ENCODE measurements at regions not wholly inside any gene's neighbourhood (a gene's known extent, or its start where the extent isn't known, plus 50 kb on each side); places are given as distances from the start of the nearest gene placed in this dataset.

DNA sequence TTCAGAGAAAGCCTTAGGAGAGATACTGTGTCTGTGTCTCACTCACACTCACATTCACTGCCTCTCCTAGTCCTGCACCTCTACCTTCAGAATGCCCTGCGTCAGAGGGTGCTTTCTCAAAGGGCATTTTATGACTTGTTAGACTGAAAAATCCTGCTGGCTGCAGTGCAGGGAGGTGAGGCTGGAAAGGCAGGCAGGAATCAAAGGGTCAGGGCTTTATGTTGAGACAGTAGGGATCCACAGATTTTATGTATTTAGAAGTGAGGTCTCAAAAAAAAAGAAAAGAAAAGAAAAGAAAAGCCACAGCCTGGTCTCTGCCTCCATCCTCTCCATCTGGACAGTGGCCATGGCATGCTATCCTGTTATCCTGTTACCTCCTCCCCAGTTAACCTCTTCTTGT lies 936.0 kb upstream of the SLC10A2 start:
- TF ChIP-seq, protein P1, sequence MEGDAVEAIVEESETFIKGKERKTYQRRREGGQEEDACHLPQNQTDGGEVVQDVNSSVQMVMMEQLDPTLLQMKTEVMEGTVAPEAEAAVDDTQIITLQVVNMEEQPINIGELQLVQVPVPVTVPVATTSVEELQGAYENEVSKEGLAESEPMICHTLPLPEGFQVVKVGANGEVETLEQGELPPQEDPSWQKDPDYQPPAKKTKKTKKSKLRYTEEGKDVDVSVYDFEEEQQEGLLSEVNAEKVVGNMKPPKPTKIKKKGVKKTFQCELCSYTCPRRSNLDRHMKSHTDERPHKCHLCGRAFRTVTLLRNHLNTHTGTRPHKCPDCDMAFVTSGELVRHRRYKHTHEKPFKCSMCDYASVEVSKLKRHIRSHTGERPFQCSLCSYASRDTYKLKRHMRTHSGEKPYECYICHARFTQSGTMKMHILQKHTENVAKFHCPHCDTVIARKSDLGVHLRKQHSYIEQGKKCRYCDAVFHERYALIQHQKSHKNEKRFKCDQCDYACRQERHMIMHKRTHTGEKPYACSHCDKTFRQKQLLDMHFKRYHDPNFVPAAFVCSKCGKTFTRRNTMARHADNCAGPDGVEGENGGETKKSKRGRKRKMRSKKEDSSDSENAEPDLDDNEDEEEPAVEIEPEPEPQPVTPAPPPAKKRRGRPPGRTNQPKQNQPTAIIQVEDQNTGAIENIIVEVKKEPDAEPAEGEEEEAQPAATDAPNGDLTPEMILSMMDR (IDR thresholded peaks at IDR 0.05), result no peak
- Histone ChIP-seq H3K4me1 (no peaks in the 10 kb centered on the region), H3K27me3 (no peaks in the 10 kb centered on the region), H3K36me3 (no peaks in the 10 kb centered on the region), H3K4me3 (no peak overlapping the region), H3K9me3 (no peaks in the 10 kb centered on the region), H3K27ac (no peak overlapping the region)
- intact Hi-C loops (cut with DNase I), result no loop called here
- DNase-seq (ENCODE audit: low spot score in 2 of 2), result no peak

DNA sequence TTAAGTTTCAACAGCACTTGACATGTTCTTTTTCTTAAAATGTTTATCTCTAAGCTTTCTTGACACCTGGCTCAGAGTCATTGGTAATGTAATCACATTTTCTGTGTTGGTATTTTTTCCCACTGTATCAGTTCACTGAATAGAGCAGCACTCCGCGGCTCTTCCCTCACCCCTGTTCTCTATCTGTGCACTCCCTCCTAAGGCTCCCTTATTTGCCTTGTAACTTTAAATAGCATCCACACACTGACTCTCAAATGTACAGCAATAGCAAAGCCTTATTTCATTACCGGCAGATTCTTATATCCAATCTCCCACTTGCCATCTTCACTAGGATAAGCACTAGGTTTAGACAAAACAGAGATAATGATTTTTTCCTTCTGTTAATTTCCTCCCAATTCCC lies 935.5 kb upstream of the SLC10A2 start:
- intact Hi-C loops (cut with DNase I), result no loop called here
- TF ChIP-seq, protein P1 (IDR thresholded peaks at IDR 0.05), result no peak
- H3K27ac ChIP-seq, result no peak overlapping the region

DNA sequence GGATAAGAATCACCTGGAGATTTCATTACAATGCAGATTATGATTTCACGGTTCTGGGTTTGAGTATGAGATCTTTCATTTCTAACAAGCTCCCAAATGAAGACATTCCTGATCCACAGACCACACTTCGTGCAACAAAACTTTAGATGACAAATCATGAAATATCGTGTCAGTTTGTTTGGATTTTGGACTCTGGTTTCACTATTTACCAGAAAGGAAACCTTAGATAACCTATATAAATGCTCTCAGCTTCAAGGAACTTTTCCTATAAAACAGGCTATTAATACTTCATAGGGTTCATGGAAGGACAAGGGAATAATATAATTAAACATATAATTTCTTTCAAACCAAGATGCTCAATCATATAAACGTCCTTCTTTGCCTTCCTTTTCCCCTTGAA lies 930.5 kb upstream of the SLC10A2 start:
- Histone ChIP-seq H3K27ac (no peak overlapping the region), H3K4me1 (no peaks in the 10 kb centered on the region), H3K4me3 (no peak overlapping the region), H3K36me3 (no peaks in the 10 kb centered on the region), H3K9me3 (no peaks in the 10 kb centered on the region), H3K27me3 (no peaks in the 10 kb centered on the region)
- DNase-seq (ENCODE audit: low spot score in 2 of 2), result no peak
- intact Hi-C loops (cut with DNase I), result no loop called here
- TF ChIP-seq, protein P1 (IDR thresholded peaks at IDR 0.05), result no peak

More for the DNA sequence above, 935.5 kb upstream of the SLC10A2 start:
- no peak for DNase-seq (ENCODE audit: low spot score in 2 of 2)
- Histone ChIP-seq H3K4me3 (no peak overlapping the region), H3K9me3 (no peaks in the 10 kb centered on the region), H3K27me3 (no peaks in the 10 kb centered on the region), H3K4me1 (no peaks in the 10 kb centered on the region), H3K36me3 (no peaks in the 10 kb centered on the region)

DNA sequence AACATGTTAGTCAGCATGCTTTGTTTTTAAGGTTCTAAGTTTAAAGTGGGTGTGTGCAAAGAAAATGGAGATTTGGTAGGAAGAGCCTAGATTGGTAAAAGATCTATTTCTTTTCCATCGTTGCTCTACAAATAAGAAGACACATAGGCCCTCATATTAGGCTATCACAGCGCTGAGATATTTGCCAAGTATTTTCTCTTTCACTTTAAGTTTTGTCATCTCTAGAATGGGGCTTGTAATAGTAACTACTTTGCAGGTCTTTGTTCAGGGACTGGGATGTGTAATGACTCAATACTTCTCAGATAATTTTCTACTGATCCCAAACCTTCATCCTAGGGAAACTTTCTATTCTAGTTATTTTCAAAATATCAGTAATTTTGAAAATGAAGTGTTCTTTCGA lies 917.7 kb upstream of the SLC10A2 start:
- Histone ChIP-seq H3K27me3 (no peaks in the 10 kb centered on the region), H3K27ac (no peak overlapping the region), H3K9me3 (no peaks in the 10 kb centered on the region), H3K4me3 (no peak overlapping the region), H3K36me3 (no peaks in the 10 kb centered on the region), H3K4me1 (no peaks in the 10 kb centered on the region)
- TF ChIP-seq, protein P1 (IDR thresholded peaks at IDR 0.05), result no peak
- intact Hi-C loops (cut with DNase I), result no loop called here
- no peak for DNase-seq (ENCODE audit: low spot score in 2 of 2)

DNA sequence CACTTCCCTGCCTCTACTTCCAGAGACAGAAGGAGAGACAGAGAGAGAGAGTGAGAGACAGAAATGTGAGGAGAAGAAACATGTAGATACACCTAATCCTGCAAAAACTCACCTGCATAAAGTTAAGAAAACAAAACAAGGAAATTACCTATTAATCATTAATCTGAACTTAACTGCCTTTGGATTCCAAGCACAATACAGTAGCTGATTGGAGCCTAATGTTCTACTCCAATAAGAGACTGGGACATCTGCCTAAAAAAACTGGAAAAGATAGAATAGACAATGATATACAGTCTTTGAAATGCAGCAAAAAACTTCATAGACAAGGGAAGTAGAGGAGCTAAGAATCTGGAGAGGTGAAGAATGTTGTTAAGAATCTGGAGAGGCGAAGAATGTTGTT lies 910.2 kb upstream of the SLC10A2 start:
- no peak for DNase-seq (ENCODE audit: low spot score in 2 of 2)
- Histone ChIP-seq H3K27me3 (no peaks in the 10 kb centered on the region), H3K27ac (no peak overlapping the region), H3K4me1 (no peaks in the 10 kb centered on the region), H3K4me3 (no peak overlapping the region), H3K9me3 (no peaks in the 10 kb centered on the region), H3K36me3 (no peaks in the 10 kb centered on the region)
- intact Hi-C loops (cut with DNase I), result no loop called here
- TF ChIP-seq, protein P1 (IDR thresholded peaks at IDR 0.05), result no peak

DNA sequence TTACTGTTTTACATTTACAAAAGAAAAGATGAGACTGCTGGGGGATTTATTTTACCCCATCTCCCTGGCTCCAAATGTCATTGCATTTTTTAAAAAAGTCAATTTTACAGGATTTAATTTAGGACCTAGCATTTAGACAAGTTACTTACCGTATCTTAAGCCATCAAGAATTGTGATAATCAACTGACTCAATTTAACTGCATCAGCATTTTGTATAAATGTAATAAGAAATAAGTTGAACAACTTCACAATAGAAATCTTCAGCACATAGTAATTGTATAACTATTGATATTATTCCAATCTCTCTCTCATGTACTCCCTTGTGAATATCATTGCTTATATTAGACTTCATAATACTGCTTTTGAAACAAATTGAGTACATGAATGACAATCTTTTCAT lies 907.5 kb upstream of the SLC10A2 start:
- TF ChIP-seq, protein P1 (IDR thresholded peaks at IDR 0.05), result no peak
- Histone ChIP-seq H3K27ac (no peak overlapping the region), H3K4me3 (no peak overlapping the region), H3K9me3 (no peaks in the 10 kb centered on the region), H3K36me3 (no peaks in the 10 kb centered on the region), H3K27me3 (no peaks in the 10 kb centered on the region), H3K4me1 (no peaks in the 10 kb centered on the region)
- intact Hi-C loops (cut with DNase I), result no loop called here
- no peak for DNase-seq (ENCODE audit: low spot score in 2 of 2)

Measured in ascending aorta (tissue), 2 donors.